HCT116 (cell line): ENCODE measurements at regions not wholly inside any gene's neighbourhood (a gene's known extent, or its start where the extent isn't known, plus 50 kb on each side); places are given as distances from the start of the nearest gene placed in this dataset.

Experiments
- CBX3 ChIP-seq: IDR thresholded peaks from 2 replicates; pipeline ENCODE4 v1.6.1; 2012; ENCODE audit warnings: low read depth
- CEBPB ChIP-seq: IDR thresholded peaks from 2 replicates; pipeline ENCODE4 v1.6.1; 2012; ENCODE audit warnings: low read depth
- EGR1 ChIP-seq: IDR thresholded peaks from 2 replicates; pipeline ENCODE4 v1.6.1; 2012; ENCODE audit warnings: low read depth
- ELF1 ChIP-seq: IDR thresholded peaks from 2 replicates; pipeline ENCODE4 v1.6.1; 2012; ENCODE audit warnings: low read depth, borderline replicate concordance
- EZH2 ChIP-seq: fragments of 200-600 bp; sonication (generic); IDR thresholded peaks from 2 replicates; pipeline ENCODE4 v1.6.1; 2017; ENCODE audit warnings: antibody characterized with exemption, mixed run types
- EZH2phosphoT487 ChIP-seq: fragments of 200-600 bp; IDR thresholded peaks from 2 replicates; pipeline ENCODE4 v1.6.1; 2018; ENCODE audit warnings: antibody characterized with exemption, borderline replicate concordance
- POLR2A ChIP-seq: IDR thresholded peaks from 2 replicates; pipeline ENCODE4 v1.7.0; 2011; ENCODE audit warnings: borderline replicate concordance; ENCODE audit not compliant: insufficient read depth, insufficient read length; ENCODE audit errors: extremely low read depth
- POLR2AphosphoS5 ChIP-seq: IDR thresholded peaks from 2 replicates; pipeline ENCODE4 v1.6.1; 2011; ENCODE audit warnings: mild to moderate bottlenecking, low read depth, low read length, moderate library complexity
- RAD21 ChIP-seq: IDR thresholded peaks from 2 replicates; pipeline ENCODE4 v1.6.1; 2012; ENCODE audit warnings: low read depth, mild to moderate bottlenecking
- SP1 ChIP-seq: IDR thresholded peaks from 2 replicates; pipeline ENCODE4 v1.6.1; 2012; ENCODE audit warnings: low read depth
- TF ChIP-seq, protein P1 (sequence below), 3 experiments: fragments of 200-600 bp in 1 of 3; sonication (generic) in 1 of 3; IDR thresholded peaks in 2 of 3; conservative IDR thresholded peaks in 1 of 3; 2 replicates each; pipeline ENCODE4 v1.5.1; 2012 to 2017; ENCODE audit warnings: low read depth in 2 of 3, low read length in 2 of 3, antibody characterized with exemption in 1 of 3, borderline replicate concordance in 1 of 3, control low read depth in 1 of 3, mild to moderate bottlenecking in 1 of 3, mixed read lengths in 1 of 3, mixed run types in 1 of 3, moderate library complexity in 1 of 3; ENCODE audit not compliant: insufficient read depth in 1 of 3
- TF ChIP-seq, protein P2 (sequence below): IDR thresholded peaks from 2 replicates; pipeline ENCODE4 v1.6.1; 2012
- TF ChIP-seq, protein P3 (sequence below): IDR thresholded peaks from 2 replicates; pipeline ENCODE4 v1.6.1; 2012; ENCODE audit warnings: low read depth
- TF ChIP-seq, protein P4 (sequence below): IDR thresholded peaks from 2 replicates; pipeline ENCODE4 v1.6.1; 2012

DNA sequence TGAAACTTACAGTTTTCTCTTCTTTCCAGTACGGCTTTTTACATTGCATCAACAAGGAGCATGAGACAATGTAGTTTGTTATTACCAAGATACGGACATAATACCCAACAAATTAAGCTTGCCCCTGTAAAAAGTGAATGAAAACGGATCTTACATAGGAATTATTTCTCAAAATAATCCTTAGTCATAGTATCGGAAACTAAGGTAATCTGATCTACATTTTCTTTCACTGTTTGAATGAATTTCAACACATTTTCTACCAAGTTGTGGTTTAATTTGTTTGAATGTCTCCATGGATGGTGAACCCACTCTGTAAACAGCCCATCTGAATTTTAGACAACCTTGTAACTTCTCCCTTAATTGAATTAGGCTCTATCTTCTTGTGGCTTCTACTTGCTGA, 90.5 kb downstream of the INHBA start:
- TF ChIP-seq RAD21 (no peak), EZH2 (no peak), EZH2phosphoT487 (no peak), EGR1 (no peak), POLR2A (no peak), SP1 (no peak), CBX3 (no peak), ELF1 (no peak), POLR2AphosphoS5 (no peak), CEBPB (no peak)
- TF ChIP-seq, protein P1, sequence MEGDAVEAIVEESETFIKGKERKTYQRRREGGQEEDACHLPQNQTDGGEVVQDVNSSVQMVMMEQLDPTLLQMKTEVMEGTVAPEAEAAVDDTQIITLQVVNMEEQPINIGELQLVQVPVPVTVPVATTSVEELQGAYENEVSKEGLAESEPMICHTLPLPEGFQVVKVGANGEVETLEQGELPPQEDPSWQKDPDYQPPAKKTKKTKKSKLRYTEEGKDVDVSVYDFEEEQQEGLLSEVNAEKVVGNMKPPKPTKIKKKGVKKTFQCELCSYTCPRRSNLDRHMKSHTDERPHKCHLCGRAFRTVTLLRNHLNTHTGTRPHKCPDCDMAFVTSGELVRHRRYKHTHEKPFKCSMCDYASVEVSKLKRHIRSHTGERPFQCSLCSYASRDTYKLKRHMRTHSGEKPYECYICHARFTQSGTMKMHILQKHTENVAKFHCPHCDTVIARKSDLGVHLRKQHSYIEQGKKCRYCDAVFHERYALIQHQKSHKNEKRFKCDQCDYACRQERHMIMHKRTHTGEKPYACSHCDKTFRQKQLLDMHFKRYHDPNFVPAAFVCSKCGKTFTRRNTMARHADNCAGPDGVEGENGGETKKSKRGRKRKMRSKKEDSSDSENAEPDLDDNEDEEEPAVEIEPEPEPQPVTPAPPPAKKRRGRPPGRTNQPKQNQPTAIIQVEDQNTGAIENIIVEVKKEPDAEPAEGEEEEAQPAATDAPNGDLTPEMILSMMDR (IDR thresholded peaks at IDR 0.05 in 2 of 3, conservative IDR thresholded peaks at IDR 0.05 in 1 of 3; ENCODE audit: borderline replicate concordance in 1 of 3, insufficient read depth in 1 of 3, low read depth in 2 of 3, low read length in 2 of 3): no peak
- TF ChIP-seq, protein P2, sequence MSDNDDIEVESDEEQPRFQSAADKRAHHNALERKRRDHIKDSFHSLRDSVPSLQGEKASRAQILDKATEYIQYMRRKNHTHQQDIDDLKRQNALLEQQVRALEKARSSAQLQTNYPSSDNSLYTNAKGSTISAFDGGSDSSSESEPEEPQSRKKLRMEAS: no peak
- TF ChIP-seq, protein P3, sequence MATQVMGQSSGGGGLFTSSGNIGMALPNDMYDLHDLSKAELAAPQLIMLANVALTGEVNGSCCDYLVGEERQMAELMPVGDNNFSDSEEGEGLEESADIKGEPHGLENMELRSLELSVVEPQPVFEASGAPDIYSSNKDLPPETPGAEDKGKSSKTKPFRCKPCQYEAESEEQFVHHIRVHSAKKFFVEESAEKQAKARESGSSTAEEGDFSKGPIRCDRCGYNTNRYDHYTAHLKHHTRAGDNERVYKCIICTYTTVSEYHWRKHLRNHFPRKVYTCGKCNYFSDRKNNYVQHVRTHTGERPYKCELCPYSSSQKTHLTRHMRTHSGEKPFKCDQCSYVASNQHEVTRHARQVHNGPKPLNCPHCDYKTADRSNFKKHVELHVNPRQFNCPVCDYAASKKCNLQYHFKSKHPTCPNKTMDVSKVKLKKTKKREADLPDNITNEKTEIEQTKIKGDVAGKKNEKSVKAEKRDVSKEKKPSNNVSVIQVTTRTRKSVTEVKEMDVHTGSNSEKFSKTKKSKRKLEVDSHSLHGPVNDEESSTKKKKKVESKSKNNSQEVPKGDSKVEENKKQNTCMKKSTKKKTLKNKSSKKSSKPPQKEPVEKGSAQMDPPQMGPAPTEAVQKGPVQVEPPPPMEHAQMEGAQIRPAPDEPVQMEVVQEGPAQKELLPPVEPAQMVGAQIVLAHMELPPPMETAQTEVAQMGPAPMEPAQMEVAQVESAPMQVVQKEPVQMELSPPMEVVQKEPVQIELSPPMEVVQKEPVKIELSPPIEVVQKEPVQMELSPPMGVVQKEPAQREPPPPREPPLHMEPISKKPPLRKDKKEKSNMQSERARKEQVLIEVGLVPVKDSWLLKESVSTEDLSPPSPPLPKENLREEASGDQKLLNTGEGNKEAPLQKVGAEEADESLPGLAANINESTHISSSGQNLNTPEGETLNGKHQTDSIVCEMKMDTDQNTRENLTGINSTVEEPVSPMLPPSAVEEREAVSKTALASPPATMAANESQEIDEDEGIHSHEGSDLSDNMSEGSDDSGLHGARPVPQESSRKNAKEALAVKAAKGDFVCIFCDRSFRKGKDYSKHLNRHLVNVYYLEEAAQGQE: no peak
- TF ChIP-seq, protein P4, sequence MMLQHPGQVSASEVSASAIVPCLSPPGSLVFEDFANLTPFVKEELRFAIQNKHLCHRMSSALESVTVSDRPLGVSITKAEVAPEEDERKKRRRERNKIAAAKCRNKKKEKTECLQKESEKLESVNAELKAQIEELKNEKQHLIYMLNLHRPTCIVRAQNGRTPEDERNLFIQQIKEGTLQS: no peak
